HG03196 (cell line): ENCODE measurements at regions not wholly inside any gene's neighbourhood (a gene's known extent, or its start where the extent isn't known, plus 50 kb on each side); places are given as distances from the start of the nearest gene placed in this dataset.
"Not testable (repeated sequence)": the region's sequence is repeated elsewhere in the genome, so short reads cannot be mapped to it uniquely, and the experiment has no call there.

Experiments used
- ATAC-seq: cut with Tn5 transposase; IDR thresholded peaks from one replicate; pipeline ENCODE4 v1.9.1; 2021; ENCODE audit not compliant: unreplicated experiment

DNA sequence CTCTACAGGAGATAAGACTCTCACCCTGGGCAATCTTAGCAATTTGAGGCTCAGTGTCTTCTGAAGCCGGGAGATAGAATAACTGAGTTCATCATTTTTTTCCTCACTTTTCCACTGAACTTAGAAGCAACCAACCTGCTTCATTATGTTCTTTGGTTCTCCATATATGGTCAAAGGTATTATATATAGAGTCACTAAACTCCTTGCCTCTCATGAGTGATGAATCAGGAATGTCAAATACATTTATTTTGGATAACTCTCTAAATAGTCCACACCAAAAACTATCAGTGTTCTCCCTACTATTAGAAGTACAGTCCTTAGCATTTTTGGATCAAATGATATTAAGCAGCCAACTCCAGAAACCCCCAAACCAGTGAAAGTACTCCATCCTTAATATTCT lies 421.5 kb upstream of the EPHA5 start:
- no peak for ATAC-seq

- no peak for ATAC-seq
Observed at GRCh38 chr4:66073961-66074360, 403.7 kb upstream of the EPHA5 start.

GRCh38 chr4:66071911-66072310 lies 401.6 kb upstream of the EPHA5 start:
- no peak for ATAC-seq

GRCh38 chr4:66062921-66063320 lies 392.6 kb upstream of the EPHA5 start:
- ATAC-seq, result no peak

DNA sequence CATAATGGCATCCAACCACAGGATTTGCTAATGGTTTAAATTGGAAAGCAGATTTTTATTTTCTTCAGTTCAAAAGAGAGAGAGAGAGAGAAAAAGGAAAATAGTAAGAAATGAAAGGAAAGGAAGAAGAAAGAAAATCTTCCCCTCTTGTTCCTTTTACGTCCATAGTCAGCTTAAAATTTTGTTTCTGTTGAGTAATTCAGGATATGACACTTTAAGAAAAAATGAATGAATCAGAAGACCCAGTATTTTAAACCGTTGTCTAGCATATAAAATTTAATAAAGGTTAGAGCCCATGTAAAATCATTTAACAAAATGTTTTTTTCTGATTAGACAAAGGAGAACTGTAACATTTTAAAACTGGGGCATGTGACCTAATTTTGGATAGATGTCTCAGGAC lies 391.8 kb upstream of the EPHA5 start:
- no peak for ATAC-seq

DNA sequence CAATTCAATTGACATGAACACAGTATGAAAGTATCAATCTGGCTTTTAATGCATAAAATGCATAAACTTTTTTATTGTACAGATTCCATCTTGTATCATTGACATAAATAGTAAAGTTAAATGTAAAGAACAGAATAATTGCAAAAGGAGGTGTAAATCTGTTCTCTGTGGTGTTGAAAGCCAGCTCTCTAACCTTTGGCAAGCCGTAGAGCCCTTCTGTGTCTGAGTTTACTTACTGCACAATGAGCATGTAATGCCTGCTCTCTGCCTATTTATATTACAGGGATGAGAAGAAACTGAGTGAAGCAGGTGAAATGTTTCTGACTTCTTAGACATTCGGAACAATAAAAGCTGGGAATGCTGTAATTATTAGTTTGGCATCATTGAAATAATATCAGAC lies 389.3 kb upstream of the EPHA5 start:
- no peak for ATAC-seq

- ATAC-seq, result no peak
Observed at GRCh38 chr4:66059136-66059535, 388.8 kb upstream of the EPHA5 start.

- ATAC-seq, result no peak
Observed at GRCh38 chr4:66055999-66056398, 385.7 kb upstream of the EPHA5 start.

DNA sequence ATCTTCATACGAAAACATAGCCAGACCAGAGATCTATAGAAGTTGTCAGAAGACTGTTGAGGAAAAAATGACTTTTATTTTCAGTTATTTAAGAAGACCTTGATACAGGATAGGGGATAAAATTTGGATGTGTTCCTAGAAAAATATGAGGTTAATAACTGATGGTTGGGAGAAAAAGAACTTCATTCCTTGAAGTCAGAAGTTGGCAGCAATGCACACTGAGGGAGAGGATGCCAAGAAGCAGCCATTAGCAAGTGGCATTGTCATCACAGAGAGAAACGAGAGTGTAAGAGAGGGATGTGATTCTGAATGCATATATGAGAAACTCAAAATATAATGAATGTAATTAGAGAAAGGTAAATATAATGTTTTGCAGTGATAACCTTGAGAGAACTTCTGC lies 382.1 kb upstream of the EPHA5 start:
- no peak for ATAC-seq

DNA sequence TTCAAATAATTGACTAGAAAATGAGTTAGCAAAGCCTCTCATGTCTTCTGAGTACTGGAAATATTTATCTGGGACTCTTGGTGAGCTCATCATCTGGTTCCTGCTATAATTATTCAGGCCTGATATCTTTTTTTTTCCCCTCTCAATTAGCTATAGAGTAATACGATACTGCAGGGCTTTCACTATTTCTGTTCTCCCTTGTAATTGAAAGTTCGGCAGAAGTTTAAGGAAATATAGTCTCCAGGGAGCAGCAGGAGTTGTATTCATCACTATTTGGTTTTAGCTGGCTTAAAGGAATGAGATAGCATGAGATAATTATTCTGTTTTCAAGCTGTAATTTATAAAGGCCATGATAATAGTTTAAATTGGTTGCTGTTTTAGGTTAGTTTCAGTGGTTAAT lies 378.6 kb upstream of the EPHA5 start:
- no peak for ATAC-seq

DNA sequence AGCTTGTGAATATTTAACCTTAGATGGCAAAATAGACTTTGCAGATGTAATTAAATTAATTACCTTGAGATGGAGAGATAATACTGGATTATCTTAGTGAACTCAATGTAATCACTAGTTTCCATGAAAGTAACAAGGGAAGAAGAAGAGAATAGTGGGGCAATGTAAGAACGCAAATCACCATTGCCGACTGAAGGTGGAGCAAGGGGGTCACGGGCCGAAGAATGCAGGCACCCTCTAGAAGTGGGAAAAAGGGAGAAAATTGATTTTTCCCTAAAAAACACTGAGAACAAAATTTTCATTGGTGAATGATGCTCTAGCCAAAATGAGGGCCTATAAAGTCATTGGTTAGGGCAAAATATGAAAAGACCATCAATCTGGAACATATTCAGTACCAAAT lies 375.6 kb upstream of the EPHA5 start:
- ATAC-seq, result no peak

- ATAC-seq, result no peak
Observed at GRCh38 chr4:66035701-66036100, 365.4 kb upstream of the EPHA5 start.

DNA sequence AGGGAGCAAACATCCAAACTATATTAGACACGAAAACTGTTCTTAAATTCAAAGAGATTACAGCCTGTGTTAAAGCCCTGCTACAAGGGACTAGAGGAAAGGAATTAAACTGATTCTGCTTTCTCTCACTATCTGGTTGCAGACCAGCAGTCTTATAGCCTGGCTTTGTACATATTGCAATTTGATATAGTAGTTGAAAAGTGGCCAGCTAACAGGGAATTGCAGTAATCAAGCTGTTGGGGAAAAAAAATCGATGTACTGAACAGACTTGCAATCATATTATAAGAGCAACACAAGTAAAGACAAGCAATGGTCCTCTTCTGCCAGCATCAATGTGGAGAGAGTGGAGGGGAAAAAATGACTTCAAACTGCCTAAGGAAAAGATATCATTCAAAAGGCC lies 364.4 kb upstream of the EPHA5 start:
- ATAC-seq, result no peak

GRCh38 chr4:66034262-66034661 lies 364.0 kb upstream of the EPHA5 start:
- ATAC-seq, result no peak

- ATAC-seq, result no peak
Observed at GRCh38 chr4:66032571-66032970, 362.3 kb upstream of the EPHA5 start.

DNA sequence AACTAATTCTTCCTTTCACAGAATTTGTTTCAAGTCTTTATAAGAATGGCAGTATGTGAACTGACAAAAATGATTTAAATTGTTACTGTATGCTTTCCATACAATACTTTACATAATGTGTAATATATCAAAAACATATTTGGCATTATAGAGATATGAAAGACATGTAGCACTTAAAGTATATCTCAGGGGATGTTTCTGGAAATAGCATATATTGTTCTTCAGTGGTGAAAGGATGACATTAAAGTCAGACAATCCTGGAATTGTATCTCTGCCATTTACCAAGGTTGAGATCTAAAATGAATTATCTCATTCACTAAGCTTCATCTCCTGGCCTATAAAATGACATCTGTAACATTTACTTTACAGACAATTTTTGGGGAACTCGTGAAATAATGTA lies 358.4 kb upstream of the EPHA5 start:
- ATAC-seq, result no peak

- no peak for ATAC-seq
Observed at GRCh38 chr4:66023061-66023460, 352.8 kb upstream of the EPHA5 start.

DNA sequence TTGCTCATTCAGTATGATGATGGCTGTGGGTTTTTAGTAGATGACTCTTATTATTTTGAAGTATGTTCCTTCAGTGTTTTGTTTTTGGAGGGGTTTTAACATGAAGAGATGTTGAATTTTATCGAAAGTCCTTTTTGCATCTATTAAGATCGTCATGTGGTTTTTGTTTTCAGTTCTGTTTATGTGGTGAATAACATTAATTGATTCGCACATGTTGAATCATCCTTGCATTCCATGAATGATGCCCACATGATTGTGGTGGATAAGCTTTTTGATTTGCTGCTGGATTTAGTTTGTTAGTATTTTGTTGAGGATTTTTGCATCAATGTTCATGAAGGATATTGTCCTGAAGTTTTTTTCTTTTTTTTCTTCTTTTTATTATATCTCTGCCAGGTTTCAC lies 347.4 kb upstream of the EPHA5 start:
- no peak for ATAC-seq

- no peak for ATAC-seq
Observed at GRCh38 chr4:66016240-66016639, 346.0 kb upstream of the EPHA5 start.

DNA sequence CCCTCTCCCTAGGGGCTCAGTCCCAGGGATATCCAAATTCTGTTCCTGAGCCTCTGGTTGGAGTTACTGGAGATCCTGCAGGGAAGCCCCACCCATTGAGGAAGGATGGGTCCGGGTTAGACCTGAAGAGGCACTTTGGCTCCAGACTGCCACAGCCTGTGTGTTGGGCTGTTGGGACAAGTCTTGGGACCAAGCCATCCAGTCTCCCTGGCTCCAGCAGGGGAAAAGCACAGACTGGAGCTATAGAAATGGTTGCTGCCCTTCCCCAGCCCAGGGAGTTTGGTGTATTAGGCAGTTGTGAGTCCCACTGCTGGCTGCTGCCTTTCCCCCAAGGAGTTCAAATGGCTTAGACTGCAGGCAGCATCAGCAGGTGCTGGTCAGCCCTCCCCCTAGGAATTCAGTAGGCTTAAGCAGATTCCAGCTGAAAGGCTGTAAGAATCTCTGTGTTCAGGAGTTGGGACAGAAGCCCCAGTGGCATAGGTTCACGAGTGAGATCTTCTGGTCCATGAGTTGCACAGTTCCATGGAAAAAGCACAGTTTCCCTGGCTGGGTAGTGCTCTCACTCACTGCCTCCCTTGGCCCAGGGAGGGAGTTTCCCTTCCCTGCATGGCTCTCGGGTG lies 344.0 kb upstream of the EPHA5 start:
- ATAC-seq, result no peak

DNA sequence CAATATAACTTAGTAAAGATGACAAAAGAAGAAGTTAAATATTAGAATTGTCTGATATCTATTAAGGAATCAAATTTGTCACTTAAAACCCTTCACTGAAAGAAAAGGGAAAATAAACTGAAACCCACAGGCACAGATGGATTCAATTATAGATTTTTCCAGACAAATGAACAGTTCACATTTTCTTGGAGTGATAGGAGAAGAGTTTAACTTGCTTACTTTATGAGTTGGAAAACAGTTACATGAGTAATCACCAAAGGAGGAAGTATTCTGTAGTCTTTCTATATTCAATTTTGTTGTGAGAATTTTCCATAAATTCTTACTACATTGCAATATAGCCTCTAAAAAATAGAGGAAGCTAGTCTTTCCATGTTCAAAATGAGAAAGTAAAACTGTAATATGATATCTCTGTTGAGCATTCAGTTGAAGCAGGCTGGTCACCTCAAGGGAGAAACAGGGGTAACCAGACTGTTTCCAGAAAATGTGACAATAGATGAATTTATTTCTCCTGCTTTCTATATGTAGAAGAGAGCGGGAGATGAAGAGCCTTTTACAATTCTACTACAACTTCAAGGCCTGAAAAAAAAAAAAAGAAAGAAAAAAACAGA lies 330.3 kb upstream of the EPHA5 start:
- ATAC-seq, result no peak

- ATAC-seq, result no peak
Observed at GRCh38 chr4:65999518-65999871, 329.2 kb upstream of the EPHA5 start.

DNA sequence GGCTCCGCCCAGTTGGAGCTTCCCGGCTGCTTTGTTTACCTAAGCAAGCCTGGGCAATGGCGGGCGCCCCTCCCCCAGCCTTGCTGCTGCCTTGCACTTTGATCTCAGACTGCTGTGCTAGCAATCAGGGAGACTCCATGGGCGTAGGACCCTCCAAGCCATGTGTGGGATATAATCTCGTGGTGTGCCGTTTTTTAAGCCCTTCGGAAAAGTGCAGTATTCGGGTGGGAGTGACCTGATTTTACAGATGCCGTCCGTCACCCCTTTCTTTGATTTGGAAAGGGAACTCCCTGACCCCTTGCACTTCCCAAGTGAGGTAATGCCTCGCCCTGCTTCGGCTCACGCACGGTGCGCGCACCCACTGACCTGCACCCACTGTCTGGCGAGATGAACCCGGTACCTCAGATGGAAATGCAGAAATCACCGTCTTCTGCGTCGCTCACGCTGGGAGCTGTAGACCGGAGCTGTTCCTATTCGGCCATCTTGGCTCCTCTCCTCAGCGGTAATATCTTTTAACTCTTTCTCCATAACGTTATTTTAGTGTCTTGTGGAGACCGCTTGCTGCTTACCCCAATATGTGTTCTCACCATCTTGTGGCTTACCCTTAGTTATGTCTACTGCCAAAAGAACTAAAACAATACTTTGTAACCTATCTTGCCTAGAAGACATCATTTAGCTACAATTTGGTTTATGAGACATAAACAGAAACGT lies 328.7 kb upstream of the EPHA5 start:
- ATAC-seq, result not testable (repeated sequence)
